Panc1 (cell line): ENCODE measurements at regions not wholly inside any gene's neighbourhood (a gene's known extent, or its start where the extent isn't known, plus 50 kb on each side); places are given as distances from the start of the nearest gene placed in this dataset.

ENCODE experiments used
- POLR2AphosphoS5 ChIP-seq: IDR thresholded peaks from 2 replicates; pipeline ENCODE4 v1.6.1; 2012; ENCODE audit warnings: mild to moderate bottlenecking, low read depth, low read length, moderate library complexity
- SIN3A ChIP-seq: IDR thresholded peaks from 2 replicates; pipeline ENCODE4 v1.6.1; 2012; ENCODE audit warnings: low read depth, mild to moderate bottlenecking, low read length, moderate library complexity, borderline replicate concordance; ENCODE audit not compliant: insufficient read depth
- TF ChIP-seq, protein P1 (sequence below): fragments of 450-650 bp; IDR thresholded peaks from 2 replicates; pipeline ENCODE4 v1.5.1; 2017; ENCODE audit warnings: mild to moderate bottlenecking
- TF ChIP-seq, protein P2 (sequence below), 2 experiments: IDR thresholded peaks; 2 replicates each; pipeline ENCODE4 v1.6.1; 2011 to 2012; ENCODE audit warnings: low read depth in 2 of 2, control low read depth in 1 of 2, low read length in 1 of 2, mild to moderate bottlenecking in 1 of 2, moderate library complexity in 1 of 2; ENCODE audit not compliant: insufficient read depth in 1 of 2

DNA sequence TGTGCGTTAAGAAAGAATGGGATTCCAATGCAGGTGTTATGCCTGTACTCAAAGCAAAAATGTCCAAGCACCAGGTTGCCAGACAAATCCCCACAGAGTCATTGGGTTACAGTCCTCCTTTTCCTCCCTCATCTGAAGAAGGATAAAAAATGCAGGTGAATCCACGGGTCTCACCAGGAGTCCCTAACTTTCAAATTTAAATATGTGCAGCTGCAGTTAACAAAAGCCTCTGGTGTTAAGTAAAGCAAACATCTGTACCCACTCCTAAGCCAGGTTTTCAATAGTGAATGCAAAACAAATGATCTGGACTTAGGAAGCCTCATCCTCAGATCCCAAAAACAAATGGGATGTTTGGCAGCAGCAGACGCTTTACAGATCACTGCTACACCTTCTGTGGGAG is 70.4 kb upstream of the SETMAR start:
- TF ChIP-seq, protein P1, sequence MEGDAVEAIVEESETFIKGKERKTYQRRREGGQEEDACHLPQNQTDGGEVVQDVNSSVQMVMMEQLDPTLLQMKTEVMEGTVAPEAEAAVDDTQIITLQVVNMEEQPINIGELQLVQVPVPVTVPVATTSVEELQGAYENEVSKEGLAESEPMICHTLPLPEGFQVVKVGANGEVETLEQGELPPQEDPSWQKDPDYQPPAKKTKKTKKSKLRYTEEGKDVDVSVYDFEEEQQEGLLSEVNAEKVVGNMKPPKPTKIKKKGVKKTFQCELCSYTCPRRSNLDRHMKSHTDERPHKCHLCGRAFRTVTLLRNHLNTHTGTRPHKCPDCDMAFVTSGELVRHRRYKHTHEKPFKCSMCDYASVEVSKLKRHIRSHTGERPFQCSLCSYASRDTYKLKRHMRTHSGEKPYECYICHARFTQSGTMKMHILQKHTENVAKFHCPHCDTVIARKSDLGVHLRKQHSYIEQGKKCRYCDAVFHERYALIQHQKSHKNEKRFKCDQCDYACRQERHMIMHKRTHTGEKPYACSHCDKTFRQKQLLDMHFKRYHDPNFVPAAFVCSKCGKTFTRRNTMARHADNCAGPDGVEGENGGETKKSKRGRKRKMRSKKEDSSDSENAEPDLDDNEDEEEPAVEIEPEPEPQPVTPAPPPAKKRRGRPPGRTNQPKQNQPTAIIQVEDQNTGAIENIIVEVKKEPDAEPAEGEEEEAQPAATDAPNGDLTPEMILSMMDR, result no peak
- TF ChIP-seq POLR2AphosphoS5 (no peak), SIN3A (no peak)
- TF ChIP-seq, protein P2, sequence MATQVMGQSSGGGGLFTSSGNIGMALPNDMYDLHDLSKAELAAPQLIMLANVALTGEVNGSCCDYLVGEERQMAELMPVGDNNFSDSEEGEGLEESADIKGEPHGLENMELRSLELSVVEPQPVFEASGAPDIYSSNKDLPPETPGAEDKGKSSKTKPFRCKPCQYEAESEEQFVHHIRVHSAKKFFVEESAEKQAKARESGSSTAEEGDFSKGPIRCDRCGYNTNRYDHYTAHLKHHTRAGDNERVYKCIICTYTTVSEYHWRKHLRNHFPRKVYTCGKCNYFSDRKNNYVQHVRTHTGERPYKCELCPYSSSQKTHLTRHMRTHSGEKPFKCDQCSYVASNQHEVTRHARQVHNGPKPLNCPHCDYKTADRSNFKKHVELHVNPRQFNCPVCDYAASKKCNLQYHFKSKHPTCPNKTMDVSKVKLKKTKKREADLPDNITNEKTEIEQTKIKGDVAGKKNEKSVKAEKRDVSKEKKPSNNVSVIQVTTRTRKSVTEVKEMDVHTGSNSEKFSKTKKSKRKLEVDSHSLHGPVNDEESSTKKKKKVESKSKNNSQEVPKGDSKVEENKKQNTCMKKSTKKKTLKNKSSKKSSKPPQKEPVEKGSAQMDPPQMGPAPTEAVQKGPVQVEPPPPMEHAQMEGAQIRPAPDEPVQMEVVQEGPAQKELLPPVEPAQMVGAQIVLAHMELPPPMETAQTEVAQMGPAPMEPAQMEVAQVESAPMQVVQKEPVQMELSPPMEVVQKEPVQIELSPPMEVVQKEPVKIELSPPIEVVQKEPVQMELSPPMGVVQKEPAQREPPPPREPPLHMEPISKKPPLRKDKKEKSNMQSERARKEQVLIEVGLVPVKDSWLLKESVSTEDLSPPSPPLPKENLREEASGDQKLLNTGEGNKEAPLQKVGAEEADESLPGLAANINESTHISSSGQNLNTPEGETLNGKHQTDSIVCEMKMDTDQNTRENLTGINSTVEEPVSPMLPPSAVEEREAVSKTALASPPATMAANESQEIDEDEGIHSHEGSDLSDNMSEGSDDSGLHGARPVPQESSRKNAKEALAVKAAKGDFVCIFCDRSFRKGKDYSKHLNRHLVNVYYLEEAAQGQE (IDR thresholded peaks at IDR 0.05; ENCODE audit: insufficient read depth in 1 of 2, low read depth in 2 of 2, low read length in 1 of 2), result no peak
